SIG-M5 treated with dmso at 0.1 percent for 504 hours (cell line): ENCODE measurements at regions not wholly inside any gene's neighbourhood (a gene's known extent, or its start where the extent isn't known, plus 50 kb on each side); places are given as distances from the start of the nearest gene placed in this dataset.

ENCODE experiments used
- DNase-seq: peaks from one replicate; lab custom pipeline; 2025; ENCODE audit not compliant: unreplicated experiment; lab: John Stamatoyannopoulos, UW

- DNase-seq: no peak
Observed at GRCh38 chr18:60753753-60754152, 381.2 kb upstream of the MC4R start.

GRCh38 chr18:60754413-60755009 is 381.9 kb upstream of the MC4R start:
- DNase-seq: no peak

GRCh38 chr18:60755134-60755533 is 382.6 kb upstream of the MC4R start:
- no peak for DNase-seq

- DNase-seq: no peak
Observed at GRCh38 chr18:60775978-60776377, 403.4 kb upstream of the MC4R start.

GRCh38 chr18:60784161-60784560 is 411.6 kb upstream of the MC4R start:
- DNase-seq: no peak

- DNase-seq: no peak
Observed at GRCh38 chr18:60794802-60795201, 422.2 kb upstream of the MC4R start.

GRCh38 chr18:60804415-60804814 is 431.8 kb upstream of the MC4R start:
- no peak for DNase-seq

GRCh38 chr18:60809937-60810336 is 437.4 kb upstream of the MC4R start:
- no peak for DNase-seq

- DNase-seq: no peak
Observed at GRCh38 chr18:60812921-60813320, 440.3 kb upstream of the MC4R start.

- DNase-seq: no peak
Observed at GRCh38 chr18:60826346-60826745, 453.8 kb upstream of the MC4R start.

GRCh38 chr18:60831971-60832370 is 459.4 kb upstream of the MC4R start:
- no peak for DNase-seq

- no peak for DNase-seq
Observed at GRCh38 chr18:60838677-60839076, 466.1 kb upstream of the MC4R start.

GRCh38 chr18:60846396-60846795 is 473.8 kb upstream of the MC4R start:
- DNase-seq: no peak

- DNase-seq: no peak
Observed at GRCh38 chr18:60847517-60847916, 474.9 kb upstream of the MC4R start.

- DNase-seq: no peak
Observed at GRCh38 chr18:60861575-60861974, 471.7 kb upstream of the CDH20 start.

- no peak for DNase-seq
Observed at GRCh38 chr18:60862988-60863387, 470.2 kb upstream of the CDH20 start.

GRCh38 chr18:60865801-60866200 is 467.4 kb upstream of the CDH20 start:
- no peak for DNase-seq

- no peak for DNase-seq
Observed at GRCh38 chr18:60870261-60871153, 462.7 kb upstream of the CDH20 start.

GRCh38 chr18:60872434-60872833 is 460.8 kb upstream of the CDH20 start:
- DNase-seq: no peak

- no peak for DNase-seq
Observed at GRCh38 chr18:60873708-60874107, 459.5 kb upstream of the CDH20 start.

GRCh38 chr18:60875957-60876507 is 457.2 kb upstream of the CDH20 start:
- DNase-seq: no peak

- DNase-seq: no peak
Observed at GRCh38 chr18:60880184-60880583, 453.0 kb upstream of the CDH20 start.
